Testis (tissue), 2 donors: ENCODE measurements at regions not wholly inside any gene's neighbourhood (a gene's known extent, or its start where the extent isn't known, plus 50 kb on each side); places are given as distances from the start of the nearest gene placed in this dataset.

Experiments used
- DNase-seq: peaks from one replicate; pipeline ENCODE4 v3.0.0-alpha.2; 2019
- H3K27ac ChIP-seq, 2 donors: fragments of 200-600 bp; sonication (generic); one replicate each; pipeline ENCODE4 v1.5.1; 2019
- H3K27me3 ChIP-seq: fragments of 200-600 bp; sonication (generic); one replicate; pipeline ENCODE4 v1.5.1; 2019
- H3K36me3 ChIP-seq: fragments of 200-600 bp; sonication (generic); one replicate; pipeline ENCODE4 v1.5.1; 2017; ENCODE audit warnings: low read depth; ENCODE audit errors: missing control alignments
- H3K4me1 ChIP-seq: fragments of 200-600 bp; sonication (generic); one replicate; pipeline ENCODE4 v1.5.1; 2019
- H3K4me3 ChIP-seq, 2 donors: fragments of 200-600 bp; sonication (generic); one replicate each; pipeline ENCODE4 v1.5.1; 2017 to 2019
- H3K9me3 ChIP-seq: fragments of 200-600 bp; sonication (generic); one replicate; pipeline ENCODE4 v1.5.1; 2017
- POLR2A ChIP-seq: fragments of 450-650 bp; IDR thresholded peaks from one replicate; pipeline ENCODE4 v1.6.1; 2017; ENCODE audit warnings: antibody characterized with exemption, mild to moderate bottlenecking, moderate library complexity
- WGBS, 2 donors: methylation state at CpG; one replicate each; pipeline ENCODE4 v1.1.5; 2018; 5-methylcytosine and 5-hydroxymethylcytosine counted together
- intact Hi-C: fragments of 100-400 bp; cut with DNase I; formaldehyde crosslinking; loops from one replicate; pipeline ENCODE4 v1.15.1; 2023; ENCODE audit warnings: low total_unique reads
- TF ChIP-seq, protein P1 (sequence below), 3 experiments: fragments of 450-650 bp in 2 of 3; fragments of 200-600 bp in 1 of 3; sonication (generic) in 1 of 3; IDR thresholded peaks; one replicate each; pipeline ENCODE4 v1.5.1; 2016 to 2019; ENCODE audit warnings: antibody characterized with exemption in 3 of 3, mild to moderate bottlenecking in 2 of 3, moderate library complexity in 1 of 3

DNA sequence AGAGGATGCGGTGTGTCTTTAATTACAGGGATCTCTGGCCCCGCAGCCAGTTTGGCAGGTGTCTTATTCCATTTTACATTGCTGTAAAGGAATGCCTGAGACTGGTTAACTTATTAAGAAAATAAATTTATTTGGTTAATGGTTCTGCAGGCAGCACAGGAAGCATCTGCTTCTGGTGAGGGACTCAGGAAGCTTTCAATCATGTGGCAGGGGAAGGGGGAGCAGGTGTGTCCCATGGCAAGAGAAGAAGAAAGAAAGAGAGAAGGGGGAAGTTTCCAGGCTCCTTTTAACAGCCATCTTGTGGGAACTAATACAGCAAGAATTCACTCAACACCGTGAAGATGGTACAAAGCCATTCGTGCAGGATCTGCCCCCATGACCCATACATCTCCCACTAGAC is 128.0 kb upstream of the CRBN start:
- no peaks in the 10 kb centered on the region for H3K27me3 ChIP-seq
- no peaks in the 10 kb centered on the region for H3K36me3 ChIP-seq
- H3K27ac ChIP-seq = no peak overlapping the region
- intact Hi-C loops = no loop called here
- no peak overlapping the region for H3K4me3 ChIP-seq
- H3K9me3 ChIP-seq = no peaks in the 10 kb centered on the region
- no peak for TF ChIP-seq POLR2A
- TF ChIP-seq, protein P1, sequence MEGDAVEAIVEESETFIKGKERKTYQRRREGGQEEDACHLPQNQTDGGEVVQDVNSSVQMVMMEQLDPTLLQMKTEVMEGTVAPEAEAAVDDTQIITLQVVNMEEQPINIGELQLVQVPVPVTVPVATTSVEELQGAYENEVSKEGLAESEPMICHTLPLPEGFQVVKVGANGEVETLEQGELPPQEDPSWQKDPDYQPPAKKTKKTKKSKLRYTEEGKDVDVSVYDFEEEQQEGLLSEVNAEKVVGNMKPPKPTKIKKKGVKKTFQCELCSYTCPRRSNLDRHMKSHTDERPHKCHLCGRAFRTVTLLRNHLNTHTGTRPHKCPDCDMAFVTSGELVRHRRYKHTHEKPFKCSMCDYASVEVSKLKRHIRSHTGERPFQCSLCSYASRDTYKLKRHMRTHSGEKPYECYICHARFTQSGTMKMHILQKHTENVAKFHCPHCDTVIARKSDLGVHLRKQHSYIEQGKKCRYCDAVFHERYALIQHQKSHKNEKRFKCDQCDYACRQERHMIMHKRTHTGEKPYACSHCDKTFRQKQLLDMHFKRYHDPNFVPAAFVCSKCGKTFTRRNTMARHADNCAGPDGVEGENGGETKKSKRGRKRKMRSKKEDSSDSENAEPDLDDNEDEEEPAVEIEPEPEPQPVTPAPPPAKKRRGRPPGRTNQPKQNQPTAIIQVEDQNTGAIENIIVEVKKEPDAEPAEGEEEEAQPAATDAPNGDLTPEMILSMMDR (IDR thresholded peaks at IDR 0.05) = no peak
- DNase-seq = no peak
- H3K4me1 ChIP-seq = no peaks in the 10 kb centered on the region
- WGBS, 2 donors = 70 to 77% methylated on average over 4 of the region's 4 CpGs

DNA sequence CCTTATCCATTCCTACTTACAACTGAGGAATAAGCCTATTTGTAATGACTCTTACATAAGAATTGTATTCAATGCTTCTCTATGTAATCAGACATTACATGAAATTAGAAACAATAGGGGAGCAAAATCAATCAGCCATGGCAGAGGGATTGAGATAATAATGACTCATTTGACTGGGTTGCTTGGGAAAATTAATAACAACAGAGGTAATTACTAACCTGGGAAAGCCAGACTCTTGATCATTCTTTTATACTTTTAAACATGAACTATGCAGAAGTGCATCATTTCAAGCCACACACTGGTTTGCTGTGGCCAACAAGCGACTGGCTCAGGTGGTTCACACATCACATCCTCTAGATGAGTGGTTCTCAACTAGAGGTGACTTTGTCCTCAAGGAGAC is 126.3 kb upstream of the CRBN start:
- intact Hi-C loops = no loop called here
- no peaks in the 10 kb centered on the region for H3K9me3 ChIP-seq
- H3K4me1 ChIP-seq = no peaks in the 10 kb centered on the region
- no peak for DNase-seq
- no peaks in the 10 kb centered on the region for H3K36me3 ChIP-seq
- H3K27ac ChIP-seq = no peak overlapping the region
- TF ChIP-seq, protein P1 (IDR thresholded peaks at IDR 0.05) = no peak
- no peak for TF ChIP-seq POLR2A
- WGBS, 2 donors = 89% methylated on average over 1 of the region's 1 CpG
- H3K27me3 ChIP-seq = no peaks in the 10 kb centered on the region
- H3K4me3 ChIP-seq = no peak overlapping the region

DNA sequence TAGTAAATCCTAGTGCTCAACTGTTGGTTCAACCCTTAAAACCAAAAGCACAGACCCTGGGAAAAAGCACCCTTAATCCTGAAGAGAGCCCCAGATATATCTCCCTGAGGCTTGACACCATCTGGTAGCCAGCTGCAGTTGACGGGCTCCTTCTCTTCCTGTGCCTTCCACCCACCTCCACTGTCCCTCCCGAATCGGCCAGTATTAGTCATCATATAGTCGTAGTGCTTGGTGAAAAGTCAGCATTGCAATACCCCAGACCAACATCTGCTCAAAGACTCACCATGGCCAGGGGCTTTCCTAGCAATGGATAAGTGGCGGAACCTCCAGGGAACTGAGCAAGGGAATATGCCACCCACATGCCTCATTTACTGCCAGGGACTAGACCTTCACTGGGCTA is 125.6 kb upstream of the CRBN start:
- intact Hi-C loops = no loop called here
- no peak overlapping the region for H3K27ac ChIP-seq
- DNase-seq = no peak
- WGBS, 2 donors = 62 to 77% methylated on average over 5 of the region's 5 CpGs
- H3K9me3 ChIP-seq = no peaks in the 10 kb centered on the region
- TF ChIP-seq POLR2A = no peak
- TF ChIP-seq, protein P1 (IDR thresholded peaks at IDR 0.05) = no peak
- H3K4me1 ChIP-seq = no peaks in the 10 kb centered on the region
- no peaks in the 10 kb centered on the region for H3K27me3 ChIP-seq
- H3K4me3 ChIP-seq = no peak overlapping the region
- no peaks in the 10 kb centered on the region for H3K36me3 ChIP-seq

DNA sequence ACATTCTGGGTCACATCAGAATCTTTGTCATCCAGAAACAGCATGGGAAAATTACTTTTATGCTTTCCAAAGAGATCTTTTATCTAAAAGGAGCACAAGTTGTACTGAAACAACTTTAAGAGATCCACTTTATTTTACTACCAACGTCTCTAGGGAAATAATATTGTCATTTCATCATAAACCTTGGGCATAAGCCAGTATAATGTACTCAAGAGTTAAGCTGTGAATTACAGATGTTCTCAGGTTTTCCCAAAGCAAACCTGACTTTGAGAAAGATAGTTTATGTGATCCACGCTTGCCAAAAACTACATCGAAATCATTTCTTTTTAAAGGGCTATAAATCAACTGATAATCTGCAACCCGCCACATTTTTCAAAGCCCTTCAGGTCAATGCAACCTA is 124.1 kb upstream of the CRBN start:
- DNase-seq = no peak
- Histone ChIP-seq H3K27me3 (no peaks in the 10 kb centered on the region), H3K27ac (no peak overlapping the region), H3K4me1 (no peaks in the 10 kb centered on the region), H3K4me3 (no peak overlapping the region), H3K36me3 (no peaks in the 10 kb centered on the region), H3K9me3 (no peaks in the 10 kb centered on the region)
- intact Hi-C loops = no loop called here
- TF ChIP-seq, protein P1 (IDR thresholded peaks at IDR 0.05) = no peak
- TF ChIP-seq POLR2A = no peak
- 51 to 52% methylated on average over 4 of the region's 4 CpGs for WGBS, 2 donors

DNA sequence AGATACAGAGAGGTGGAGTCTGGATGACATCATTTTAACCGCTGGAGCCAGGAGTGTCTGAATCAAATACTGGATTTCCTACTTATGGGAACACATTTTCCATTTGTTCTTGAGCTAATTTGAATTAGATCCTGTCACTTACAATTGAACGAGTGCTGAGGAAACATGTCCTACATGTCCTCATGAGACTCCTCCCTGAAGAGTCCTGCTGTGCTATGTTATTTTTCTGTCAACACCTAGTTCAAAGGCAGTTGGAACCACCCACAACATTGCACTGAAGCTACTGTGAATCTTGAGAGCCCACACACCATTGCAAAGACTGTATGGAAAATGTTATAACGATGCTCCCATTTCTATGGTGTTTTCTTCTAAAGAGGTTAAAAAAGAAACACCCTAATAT is 123.5 kb upstream of the CRBN start:
- Histone ChIP-seq H3K27ac (no peak overlapping the region), H3K4me3 (no peak overlapping the region), H3K9me3 (no peaks in the 10 kb centered on the region), H3K27me3 (no peaks in the 10 kb centered on the region), H3K36me3 (no peaks in the 10 kb centered on the region), H3K4me1 (no peaks in the 10 kb centered on the region)
- TF ChIP-seq, protein P1 (IDR thresholded peaks at IDR 0.05) = no peak
- TF ChIP-seq POLR2A = no peak
- intact Hi-C loops = no loop called here
- DNase-seq = no peak
- 61 to 71% methylated on average over 3 of the region's 3 CpGs for WGBS, 2 donors
